ENCODE measurements at regions not wholly inside any gene's neighbourhood (a gene's known extent, or its start where the extent isn't known, plus 50 kb on each side); places are given as distances from the start of the nearest gene placed in this dataset.

GRCh38 chr9:13615660-13616490 lies 336.4 kb upstream of the MPDZ start:
- Histone ChIP-seq H3K4me3 (ENCODE audit: low read depth, low read length) (no peak overlapping the region), H3K9me3 (ENCODE audit: severe bottlenecking) (no peaks in the 10 kb centered on the region), H3K27me3 (ENCODE audit: insufficient read depth, low read depth, severe bottlenecking) (no peaks in the 10 kb centered on the region), H3K36me3 (no peaks in the 10 kb centered on the region), H3K27ac (no peak overlapping the region)
- TF ChIP-seq CTCF (IDR thresholded peaks at IDR 0.05; ENCODE audit: low read depth, low read length) = no peak
- no peak for DNase-seq

DNA sequence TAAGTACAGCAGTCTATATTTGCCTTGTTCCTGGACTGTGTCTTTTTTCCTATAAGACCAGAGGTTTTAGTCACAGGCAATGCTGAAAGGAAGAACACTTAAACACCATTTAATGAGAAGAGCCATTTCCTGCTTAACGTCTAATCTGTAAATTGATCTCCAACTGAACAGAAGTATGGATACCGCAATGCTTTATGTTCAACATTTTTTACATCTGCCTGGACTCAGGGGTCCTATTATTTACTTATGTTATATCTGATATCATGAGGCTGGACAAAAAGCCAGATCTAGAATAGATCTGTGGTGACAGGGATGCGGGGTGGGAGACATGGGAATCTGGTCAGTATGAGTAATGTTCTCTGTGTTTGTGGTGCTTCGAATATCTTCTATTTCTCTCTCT lies 334.6 kb upstream of the MPDZ start:
- H3K4me3 ChIP-seq (ENCODE audit: low read depth, low read length) = no peak overlapping the region
- no peak for DNase-seq

DNA sequence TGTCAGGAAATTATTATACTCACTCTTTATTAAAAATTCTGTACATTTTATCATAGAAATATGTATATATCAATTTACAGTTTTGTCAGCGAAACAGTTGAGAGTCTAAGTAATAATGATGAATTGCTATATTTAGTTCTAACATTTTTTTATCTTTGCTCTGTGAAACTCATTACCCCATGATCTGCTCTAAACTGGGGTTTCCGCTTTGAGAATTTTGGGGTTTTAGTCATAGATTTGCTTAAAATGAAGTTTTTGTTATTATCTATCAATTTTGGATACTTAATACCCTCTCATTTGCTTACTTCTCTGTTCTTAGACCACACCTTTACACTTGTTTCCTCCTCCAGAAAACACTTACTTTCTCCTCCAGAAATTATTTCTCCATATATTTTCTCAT lies 333.8 kb upstream of the MPDZ start:
- Histone ChIP-seq H3K27me3 (ENCODE audit: insufficient read depth, low read depth, severe bottlenecking) (no peaks in the 10 kb centered on the region), H3K9me3 (ENCODE audit: severe bottlenecking) (no peaks in the 10 kb centered on the region), H3K27ac (no peak overlapping the region), H3K36me3 (no peaks in the 10 kb centered on the region), H3K4me3 (ENCODE audit: low read depth, low read length) (no peak overlapping the region)
- DNase-seq = no peak
- no peak for TF ChIP-seq CTCF (IDR thresholded peaks at IDR 0.05; ENCODE audit: low read depth, low read length)

More for the DNA sequence above, 334.6 kb upstream of the MPDZ start:
- no peak for TF ChIP-seq CTCF (IDR thresholded peaks at IDR 0.05; ENCODE audit: low read depth, low read length)
- H3K27me3 ChIP-seq (ENCODE audit: insufficient read depth, low read depth, severe bottlenecking) = no peaks in the 10 kb centered on the region
- no peak overlapping the region for H3K27ac ChIP-seq
- no peaks in the 10 kb centered on the region for H3K9me3 ChIP-seq (ENCODE audit: severe bottlenecking)
- no peaks in the 10 kb centered on the region for H3K36me3 ChIP-seq

GRCh38 chr9:13608451-13608850 lies 329.0 kb upstream of the MPDZ start:
- DNase-seq = no peak
- H3K9me3 ChIP-seq (ENCODE audit: severe bottlenecking) = no peaks in the 10 kb centered on the region
- no peaks in the 10 kb centered on the region for H3K36me3 ChIP-seq
- no peaks in the 10 kb centered on the region for H3K27me3 ChIP-seq (ENCODE audit: insufficient read depth, low read depth, severe bottlenecking)
- TF ChIP-seq CTCF (IDR thresholded peaks at IDR 0.05; ENCODE audit: low read depth, low read length) = no peak
- peak overlapping the region; percentile 60 for H3K27ac ChIP-seq
- H3K4me3 ChIP-seq (ENCODE audit: low read depth, low read length) = peak overlapping the region; percentile 46

DNA sequence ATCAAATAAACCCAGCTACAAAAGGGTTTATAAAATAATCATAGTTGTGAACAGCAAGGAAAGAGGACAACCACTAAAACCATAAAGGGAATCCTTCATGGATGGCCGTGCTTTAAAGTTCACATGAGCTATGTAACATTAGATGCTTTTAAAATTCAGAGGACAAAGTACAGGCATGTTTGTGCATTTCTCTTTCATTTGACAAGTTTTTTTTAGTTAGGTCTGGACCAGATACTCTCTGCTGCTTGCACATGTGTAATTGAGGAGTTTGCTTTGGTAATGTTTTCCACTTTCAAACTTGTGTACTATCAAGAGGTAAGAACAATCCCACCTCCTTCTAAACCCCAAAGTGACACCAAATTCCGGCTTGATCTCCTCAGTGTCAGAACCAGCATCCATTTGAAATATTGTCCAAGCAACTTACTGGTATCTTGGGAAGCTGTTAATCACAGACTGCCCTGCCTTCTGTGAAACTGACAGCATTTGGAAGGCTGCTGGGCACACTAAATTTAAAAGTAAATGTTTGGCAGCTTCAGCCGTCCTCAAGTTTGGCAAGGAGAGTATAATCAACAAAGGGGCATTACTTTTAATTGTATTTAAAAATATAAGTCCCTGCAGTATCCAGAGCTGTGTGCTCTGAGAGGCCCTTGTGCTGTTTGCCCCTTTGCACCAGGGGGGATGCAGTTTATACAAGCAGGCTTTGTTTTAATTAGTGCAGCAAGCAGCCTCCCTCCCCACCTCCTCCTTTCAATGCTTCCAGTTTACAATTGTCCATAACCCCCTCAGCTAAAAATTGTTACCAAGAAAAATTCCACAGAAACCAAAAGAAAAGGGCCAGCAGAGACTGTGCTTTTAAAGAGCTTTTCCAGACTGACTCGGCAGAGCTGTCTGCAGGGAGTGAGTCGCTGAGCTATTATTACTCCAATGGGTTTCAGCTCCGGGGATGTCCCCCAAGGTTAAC lies 328.3 kb upstream of the MPDZ start:
- no peaks in the 10 kb centered on the region for H3K27me3 ChIP-seq (ENCODE audit: insufficient read depth, low read depth, severe bottlenecking)
- peak; percentile 34 for DNase-seq

More for the DNA sequence above, 328.3 kb upstream of the MPDZ start:
- no peaks in the 10 kb centered on the region for H3K9me3 ChIP-seq (ENCODE audit: severe bottlenecking)
- H3K27ac ChIP-seq = peak overlapping the region; percentile 60
- no peak for TF ChIP-seq CTCF (IDR thresholded peaks at IDR 0.05; ENCODE audit: low read depth, low read length)
- no peaks in the 10 kb centered on the region for H3K36me3 ChIP-seq
- peak overlapping the region; percentile 46 for H3K4me3 ChIP-seq (ENCODE audit: low read depth, low read length)
